ENCODE measurements at regions not wholly inside any gene's neighbourhood (a gene's known extent, or its start where the extent isn't known, plus 50 kb on each side); places are given as distances from the start of the nearest gene placed in this dataset.
"Not testable (repeated sequence)": the region's sequence is repeated elsewhere in the genome, so short reads cannot be mapped to it uniquely, and the experiment has no call there.

- Histone ChIP-seq H3K27me3 (no peaks in the 10 kb centered on the region), H3K4me3 (ENCODE audit: low read depth, low read length) (no peak overlapping the region), H3K36me3 (no peaks in the 10 kb centered on the region), H3K4me1 (no peaks in the 10 kb centered on the region), H3K9me3 (no peaks in the 10 kb centered on the region)
- DNase-seq, result no peak
- TF ChIP-seq CTCF (IDR thresholded peaks at IDR 0.05; ENCODE audit: low read depth, low read length), result no peak
Observed at GRCh38 chr9:21533597-21533996, 51.5 kb upstream of the IFNE start.

GRCh38 chr9:21535396-21535795 is 53.3 kb upstream of the IFNE start:
- no peak for TF ChIP-seq CTCF (IDR thresholded peaks at IDR 0.05; ENCODE audit: low read depth, low read length)
- H3K4me1 ChIP-seq, result no peaks in the 10 kb centered on the region
- H3K36me3 ChIP-seq, result no peaks in the 10 kb centered on the region
- H3K27me3 ChIP-seq, result no peaks in the 10 kb centered on the region
- H3K4me3 ChIP-seq (ENCODE audit: low read depth, low read length), result no peak overlapping the region
- DNase-seq, result no peak
- H3K9me3 ChIP-seq, result no peaks in the 10 kb centered on the region

GRCh38 chr9:21542787-21543186 is 60.7 kb upstream of the IFNE start:
- Histone ChIP-seq H3K27me3 (no peaks in the 10 kb centered on the region), H3K36me3 (no peaks in the 10 kb centered on the region), H3K4me3 (ENCODE audit: low read depth, low read length) (no peak overlapping the region), H3K4me1 (no peaks in the 10 kb centered on the region), H3K9me3 (no peaks in the 10 kb centered on the region)
- DNase-seq, result no peak
- TF ChIP-seq CTCF (IDR thresholded peaks at IDR 0.05; ENCODE audit: low read depth, low read length), result no peak

GRCh38 chr9:21543187-21543586 is 61.1 kb upstream of the IFNE start:
- Histone ChIP-seq H3K4me3 (ENCODE audit: low read depth, low read length) (no peak overlapping the region), H3K27me3 (no peaks in the 10 kb centered on the region), H3K9me3 (no peaks in the 10 kb centered on the region), H3K4me1 (no peaks in the 10 kb centered on the region), H3K36me3 (no peaks in the 10 kb centered on the region)
- DNase-seq, result no peak
- no peak for TF ChIP-seq CTCF (IDR thresholded peaks at IDR 0.05; ENCODE audit: low read depth, low read length)

GRCh38 chr9:21543816-21544215 is 61.7 kb upstream of the IFNE start:
- H3K27me3 ChIP-seq; H3K9me3 ChIP-seq; H3K4me3 ChIP-seq (ENCODE audit: low read depth, low read length); H3K4me1 ChIP-seq; DNase-seq; H3K36me3 ChIP-seq: not testable (repeated sequence)

- DNase-seq, result no peak
- no peaks in the 10 kb centered on the region for H3K36me3 ChIP-seq
- no peaks in the 10 kb centered on the region for H3K9me3 ChIP-seq
- peaks cover 9% of the 10 kb centered on the region for H3K27me3 ChIP-seq
- H3K4me1 ChIP-seq, result no peaks in the 10 kb centered on the region
- H3K4me3 ChIP-seq (ENCODE audit: low read depth, low read length), result no peak overlapping the region
- no peak for TF ChIP-seq CTCF (IDR thresholded peaks at IDR 0.05; ENCODE audit: low read depth, low read length)
Observed at GRCh38 chr9:21546949-21547348, 64.8 kb upstream of the IFNE start.

GRCh38 chr9:21549251-21549765 is 67.2 kb upstream of the IFNE start:
- Histone ChIP-seq H3K4me3 (ENCODE audit: low read depth, low read length) (no peak overlapping the region), H3K9me3 (no peaks in the 10 kb centered on the region), H3K4me1 (no peaks in the 10 kb centered on the region), H3K36me3 (no peaks in the 10 kb centered on the region), H3K27me3 (peaks cover 12% of the 10 kb centered on the region)
- DNase-seq, result no peak
- TF ChIP-seq CTCF (IDR thresholded peaks at IDR 0.05; ENCODE audit: low read depth, low read length), result no peak
